ENCODE measurements at regions not wholly inside any gene's neighbourhood (a gene's known extent, or its start where the extent isn't known, plus 50 kb on each side); places are given as distances from the start of the nearest gene placed in this dataset.

DNA sequence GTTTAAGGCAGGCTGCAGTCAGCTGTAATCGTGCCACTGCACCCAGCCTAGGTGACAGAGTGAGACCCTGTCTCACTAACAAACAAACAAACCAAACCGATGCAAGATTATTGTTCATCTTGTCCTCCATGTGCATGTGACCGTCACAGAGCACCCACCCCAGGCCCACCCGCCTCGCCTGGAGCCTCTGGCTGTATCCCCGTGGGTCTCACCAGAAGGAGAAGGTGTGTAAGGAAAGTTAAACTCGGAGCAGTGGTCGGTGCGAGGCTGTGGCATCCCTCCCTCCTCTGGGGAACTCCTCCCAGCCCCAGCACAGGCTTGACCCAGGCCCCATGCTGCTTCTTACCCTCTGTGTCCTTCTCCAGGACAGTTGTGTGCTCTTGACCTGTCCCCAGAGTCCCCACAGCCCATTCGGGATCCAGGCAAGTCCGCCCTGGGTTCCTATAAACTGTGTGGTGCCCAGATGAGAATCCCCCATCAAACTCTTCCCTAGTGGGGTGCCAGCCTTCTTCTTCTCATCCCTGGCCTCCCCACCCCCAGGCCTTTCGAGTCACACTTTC is 318.4 kb downstream of the AJAP1 start:
- DNase-seq, result no peak

DNA sequence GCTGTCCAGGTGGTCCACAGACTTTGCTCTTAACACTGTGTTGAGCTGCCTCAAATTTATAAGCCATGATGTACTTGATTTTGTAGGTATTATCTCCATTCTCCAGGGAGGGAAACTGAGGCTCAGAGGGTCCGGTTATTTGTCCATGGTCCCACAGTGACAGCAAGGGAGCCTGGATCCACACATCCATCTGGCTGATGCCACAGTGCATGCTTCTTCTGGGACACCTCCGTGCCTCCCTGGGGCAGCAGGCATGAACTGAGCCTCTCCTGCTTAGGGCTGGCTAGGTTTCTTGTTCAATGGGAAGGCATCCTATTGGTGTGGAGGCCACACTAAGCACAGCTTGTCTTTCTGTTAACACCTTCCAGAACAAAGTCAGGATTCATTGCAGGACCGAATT is 317.3 kb downstream of the AJAP1 start:
- no peak for DNase-seq

DNA sequence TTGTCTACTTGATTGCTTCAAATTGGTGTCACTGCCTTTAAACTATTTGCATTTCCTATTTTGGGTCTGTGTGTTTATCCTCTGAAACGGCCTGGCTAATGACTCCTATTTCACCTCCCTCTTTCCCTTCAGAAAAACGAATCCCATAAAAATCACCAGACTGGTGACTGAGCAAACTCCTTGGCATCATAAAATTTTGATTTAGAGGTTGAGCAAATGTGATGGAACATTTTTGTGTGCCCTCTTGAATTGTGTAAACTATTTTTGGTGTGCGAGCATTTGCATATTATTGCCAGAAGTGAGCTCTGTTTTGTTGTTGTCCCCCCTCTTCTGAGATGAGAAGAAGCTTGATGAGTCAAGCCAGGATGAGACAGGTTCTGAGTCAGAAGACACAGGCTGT is 316.1 kb downstream of the AJAP1 start:
- no peak for DNase-seq

DNA sequence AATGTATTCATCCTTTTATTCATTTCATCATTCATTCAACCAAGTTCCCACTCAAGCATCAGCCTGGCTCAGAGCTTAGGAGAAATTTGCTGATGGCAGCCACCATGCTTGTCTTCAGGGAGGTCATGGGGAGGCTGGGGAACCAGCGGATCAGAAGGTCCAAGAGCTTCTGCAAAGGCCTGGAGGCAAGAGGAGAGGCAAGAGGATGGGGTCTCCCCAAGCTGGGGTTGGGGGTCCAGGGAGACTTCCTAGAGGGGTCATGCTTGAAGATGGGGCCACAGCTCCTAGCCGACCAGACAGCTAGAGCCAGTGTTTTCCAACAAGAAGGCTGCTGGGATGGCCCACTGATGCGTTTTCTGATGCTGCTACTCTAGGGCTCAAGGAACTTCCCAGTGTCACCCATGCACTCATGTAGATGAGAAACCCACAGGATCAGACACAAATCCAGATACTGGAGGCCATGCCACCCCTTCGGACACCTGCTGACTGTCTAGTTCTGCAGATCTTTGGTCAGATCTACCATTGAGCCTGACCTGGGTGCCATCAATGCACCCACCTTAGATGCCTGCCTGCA is 315.2 kb downstream of the AJAP1 start:
- DNase-seq, result no peak

DNA sequence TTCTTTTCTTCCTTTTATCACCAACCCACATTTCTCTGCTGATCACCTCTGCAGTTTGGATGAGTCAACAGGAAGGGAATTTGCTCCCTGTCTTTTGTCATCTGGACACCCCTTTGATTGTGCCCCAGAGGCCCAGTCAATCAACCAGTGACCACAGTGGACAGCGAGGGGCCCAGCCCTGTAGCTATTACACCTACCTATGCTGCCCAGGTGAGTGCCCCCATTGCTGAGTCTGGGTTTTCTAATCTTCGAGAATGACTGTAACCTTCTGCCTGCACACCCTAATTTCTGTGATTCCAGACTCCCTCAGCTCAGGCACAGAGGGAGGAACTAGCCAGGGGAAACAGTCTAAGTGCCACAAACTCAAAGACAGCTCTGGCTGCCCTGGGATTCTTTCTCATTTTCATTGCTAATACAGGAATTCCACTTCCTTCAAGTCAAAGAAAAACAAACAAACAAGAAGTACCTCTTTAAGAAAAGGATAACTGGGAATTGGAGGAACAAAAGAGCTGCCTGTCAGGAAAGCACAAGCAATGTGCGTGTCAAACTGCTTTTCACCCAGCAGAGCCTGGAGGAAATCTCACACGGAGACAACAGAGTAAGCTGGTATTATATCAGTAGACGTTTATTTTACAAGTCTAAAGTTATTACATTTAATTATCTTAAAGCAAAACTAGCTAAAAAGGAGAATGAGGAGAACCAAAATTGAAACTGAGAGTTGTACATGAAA is 311.1 kb downstream of the AJAP1 start:
- no peak for DNase-seq

DNA sequence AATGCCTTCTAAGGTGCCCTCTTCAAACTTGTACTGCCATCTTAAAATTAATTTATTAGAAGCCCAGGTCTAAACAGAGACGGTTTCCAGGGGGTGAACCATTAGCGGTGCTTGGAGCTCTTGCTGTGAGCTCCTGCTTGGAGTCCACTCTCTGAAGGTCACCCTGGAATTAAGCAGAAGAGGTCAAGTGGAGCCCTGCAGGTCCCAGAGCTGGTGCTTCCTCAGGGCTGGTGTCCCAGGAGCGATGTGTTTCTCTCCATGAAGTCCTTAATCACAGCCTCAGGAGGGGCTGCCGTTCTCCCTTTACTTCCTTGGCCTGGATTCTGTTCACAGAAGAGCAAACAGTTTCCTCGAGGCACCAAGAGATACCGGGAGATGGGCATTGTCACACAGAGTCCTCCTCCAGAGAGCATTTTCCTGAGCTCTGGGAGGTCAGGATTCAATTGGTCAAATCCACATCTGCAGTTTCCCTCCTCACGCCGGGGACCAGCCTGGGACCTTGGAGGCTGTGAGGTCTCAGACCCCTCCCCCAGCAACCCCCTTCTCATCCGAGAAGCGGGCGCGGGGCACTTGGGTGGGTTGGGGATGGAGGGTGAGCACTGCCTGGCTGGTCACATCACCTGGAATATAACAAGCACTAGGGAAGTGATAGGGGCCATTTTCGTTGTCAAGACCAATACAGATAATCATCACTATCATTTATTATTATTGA is 310.4 kb downstream of the AJAP1 start:
- DNase-seq, result no peak

DNA sequence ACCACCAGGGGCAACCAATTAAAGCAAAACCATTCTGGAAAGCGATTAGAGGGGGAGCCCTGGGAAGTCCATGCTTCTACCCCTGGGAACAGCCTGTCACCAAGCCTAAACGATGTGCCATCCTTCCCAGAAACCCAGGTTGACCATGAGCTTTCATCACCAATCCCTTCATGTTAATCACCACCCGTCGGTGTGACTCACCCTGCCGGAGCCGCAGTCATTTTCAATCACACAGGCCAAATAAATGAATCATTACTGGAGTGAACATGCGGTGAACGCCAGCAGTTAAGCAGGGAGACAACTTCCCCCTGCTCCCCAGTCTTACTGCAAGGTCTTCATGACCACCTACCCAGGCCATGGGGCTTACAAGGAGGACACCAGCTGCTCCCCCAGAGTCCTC is 308.8 kb downstream of the AJAP1 start:
- DNase-seq, result no peak

DNA sequence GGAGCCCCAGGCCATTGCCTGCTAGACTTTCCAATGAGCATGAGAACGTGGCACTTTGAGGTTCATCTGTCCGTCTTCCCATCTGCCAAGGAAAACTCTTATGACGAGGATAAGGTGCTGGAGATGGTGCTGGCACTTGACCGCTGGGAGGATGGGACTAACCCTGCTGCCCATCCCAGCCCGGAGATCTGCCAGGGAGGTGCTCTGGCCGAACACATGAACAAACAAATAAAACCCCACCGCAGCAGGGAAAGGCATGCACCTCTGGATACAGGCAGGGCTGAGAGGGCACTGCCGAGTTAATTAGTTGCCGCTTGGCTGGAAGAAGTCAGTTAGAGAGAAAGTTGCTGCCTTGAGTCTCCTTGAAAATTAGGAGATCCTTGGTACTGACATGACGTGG is 308.4 kb downstream of the AJAP1 start:
- DNase-seq, result no peak

DNA sequence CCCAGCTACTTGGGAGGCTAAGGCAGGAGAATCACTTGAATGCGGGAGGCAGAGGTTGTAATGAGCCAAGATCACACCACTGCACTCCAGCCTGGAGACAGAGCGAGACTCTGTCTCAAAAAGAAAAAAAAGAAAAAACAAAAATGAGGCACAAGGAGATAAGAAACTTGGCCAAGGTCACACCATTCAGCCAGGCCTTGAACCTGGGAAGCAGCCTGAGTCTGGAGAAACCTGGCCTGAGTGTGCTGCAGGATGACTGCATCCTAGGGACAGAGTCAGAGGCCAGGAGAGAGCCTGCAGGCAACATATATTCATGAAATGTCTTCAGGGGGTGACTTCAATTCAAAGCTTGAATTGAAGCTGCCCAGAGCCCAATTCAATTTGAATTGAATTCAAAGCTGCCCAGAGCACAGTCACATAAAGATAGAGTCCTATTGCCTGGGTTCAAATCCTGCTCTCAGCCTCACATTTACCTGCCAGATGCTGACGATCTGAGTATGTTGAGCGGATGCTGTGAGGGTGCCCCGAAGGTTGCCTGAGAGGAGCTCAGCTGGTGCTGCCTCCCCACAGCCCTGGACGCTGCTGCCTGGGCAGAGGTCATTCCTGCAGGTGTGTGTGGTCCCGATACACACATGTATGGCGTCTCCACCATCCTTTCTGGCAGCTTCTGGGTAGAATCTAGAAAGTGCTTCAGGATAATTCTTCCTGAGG is 307.7 kb downstream of the AJAP1 start:
- DNase-seq, result no peak

DNA sequence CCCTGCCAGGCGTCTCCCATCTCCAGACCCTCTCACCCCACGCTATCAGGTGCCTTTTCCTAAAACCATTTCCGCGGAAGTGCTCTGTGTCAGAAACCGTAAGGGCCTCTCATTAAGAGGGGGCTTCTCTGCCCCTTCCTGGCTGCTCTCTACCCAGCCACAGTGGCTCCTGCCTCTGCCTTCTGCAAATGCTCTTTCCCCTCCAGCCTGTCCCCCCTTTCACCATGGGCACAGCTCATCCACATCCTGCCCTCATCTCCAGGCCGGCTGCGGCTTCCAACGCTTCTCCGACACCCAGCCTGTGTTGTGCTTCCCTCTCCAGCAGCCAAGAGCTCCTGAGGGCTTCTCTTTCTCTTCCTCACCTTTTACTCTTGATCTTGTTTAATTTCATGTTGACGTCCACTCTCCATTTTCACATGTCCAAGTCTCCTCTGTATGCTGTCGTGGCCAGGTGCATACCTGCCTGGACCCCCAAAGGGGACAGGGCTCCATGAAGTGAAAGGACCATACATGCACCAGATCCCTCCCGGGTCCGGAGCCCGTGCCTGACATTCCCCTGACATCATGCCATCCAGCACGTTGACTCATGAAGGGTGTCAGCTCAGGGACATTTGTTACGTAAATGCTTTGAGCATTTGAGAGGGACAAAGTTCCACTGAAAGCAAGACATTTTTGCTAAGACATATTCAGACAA is 306.5 kb downstream of the AJAP1 start:
- no peak for DNase-seq

DNA sequence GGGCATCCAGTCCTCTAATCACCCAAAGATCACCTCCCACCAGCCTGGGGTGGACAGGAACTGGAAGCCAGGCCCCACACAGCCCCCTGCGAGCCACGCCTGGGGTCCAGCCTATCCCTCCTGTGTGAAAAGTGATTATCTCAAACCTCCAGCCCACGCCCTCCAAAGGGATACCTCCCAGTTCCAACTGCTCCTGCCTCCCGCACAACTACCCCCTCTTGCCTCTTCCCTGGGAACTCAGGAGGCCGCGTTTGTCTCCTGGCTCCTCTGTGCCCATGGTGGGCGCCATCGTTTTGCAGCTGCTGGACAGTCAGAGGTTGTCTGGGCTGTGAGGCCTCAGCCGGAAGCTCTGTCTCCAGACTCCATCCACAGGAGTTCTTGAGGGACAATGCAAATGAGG is 305.9 kb downstream of the AJAP1 start:
- DNase-seq, result no peak

DNA sequence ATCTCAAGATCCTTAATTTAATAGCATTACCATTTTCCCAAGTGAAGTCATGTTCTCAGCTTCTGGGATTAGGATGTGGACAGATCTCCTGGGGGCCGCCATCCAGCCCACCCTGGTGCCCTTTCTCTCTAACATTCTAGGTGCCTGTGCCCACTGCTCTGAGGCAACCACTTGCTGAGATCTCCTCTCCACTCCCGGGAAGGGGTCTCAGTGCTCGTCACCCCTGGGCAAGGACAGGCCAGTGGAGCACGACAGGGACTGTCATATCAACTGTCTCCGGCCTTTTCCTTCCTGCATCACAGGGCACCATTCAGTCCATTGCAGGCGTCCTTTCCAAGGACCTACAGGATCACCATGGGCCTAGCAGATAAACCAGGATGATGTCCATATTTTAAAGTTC is 304.8 kb downstream of the AJAP1 start:
- no peak for DNase-seq

DNA sequence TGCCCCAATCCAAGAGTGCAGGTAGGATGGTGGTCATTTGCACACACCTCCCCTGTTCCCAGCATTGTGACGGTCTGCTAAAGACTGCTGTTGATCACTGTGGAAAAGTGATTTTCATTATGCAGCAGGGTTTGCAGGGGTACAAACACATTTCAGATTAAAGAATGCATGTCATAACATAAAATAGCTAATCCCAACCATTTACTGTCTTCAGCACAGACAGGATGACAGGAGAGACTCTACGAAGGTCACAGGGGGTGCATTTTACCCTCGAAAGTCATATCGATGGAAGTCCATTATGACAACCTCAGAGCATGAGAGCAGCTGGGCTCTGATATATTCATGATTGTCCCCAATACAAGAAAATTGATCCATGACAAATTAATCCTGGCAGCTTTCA is 302.6 kb downstream of the AJAP1 start:
- DNase-seq, result no peak

DNA sequence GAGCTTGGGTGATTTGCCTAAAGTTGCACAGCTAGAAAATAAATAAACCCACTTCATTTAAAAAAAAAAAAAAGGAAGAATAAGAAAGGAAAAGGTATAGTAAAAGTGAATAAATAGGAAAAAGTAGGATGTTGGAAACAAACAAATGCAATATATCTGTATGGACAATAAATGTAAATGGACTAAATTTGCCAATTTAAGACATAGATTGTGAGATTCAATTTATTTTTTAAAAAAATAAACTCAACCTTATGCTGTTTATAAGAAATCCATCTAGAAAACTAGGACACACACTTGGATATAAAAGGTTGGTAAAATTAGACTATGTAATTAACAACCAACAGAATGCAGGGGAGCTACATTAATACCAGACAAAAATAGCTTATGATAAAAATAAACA is 300.0 kb downstream of the AJAP1 start:
- DNase-seq, result no peak

DNA sequence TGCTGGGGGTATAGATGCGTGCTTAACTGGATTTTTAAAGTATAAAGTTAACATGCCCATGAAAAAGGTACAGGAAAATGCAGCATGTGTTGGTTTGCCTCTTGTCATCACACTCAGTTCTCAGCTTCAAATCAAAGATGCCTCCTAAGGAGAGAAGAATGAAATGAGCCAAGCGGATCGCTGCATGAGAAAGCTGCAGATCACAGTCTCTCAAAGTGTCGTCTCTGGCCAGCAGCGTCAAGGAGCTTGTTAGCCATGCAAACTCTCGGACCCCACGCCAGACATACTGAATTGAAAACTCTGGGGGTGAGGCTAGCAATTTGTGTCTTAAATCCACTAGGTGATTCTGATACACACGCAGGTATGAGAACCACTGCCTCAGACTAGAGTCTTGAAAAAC is 297.2 kb downstream of the AJAP1 start:
- no peak for DNase-seq

DNA sequence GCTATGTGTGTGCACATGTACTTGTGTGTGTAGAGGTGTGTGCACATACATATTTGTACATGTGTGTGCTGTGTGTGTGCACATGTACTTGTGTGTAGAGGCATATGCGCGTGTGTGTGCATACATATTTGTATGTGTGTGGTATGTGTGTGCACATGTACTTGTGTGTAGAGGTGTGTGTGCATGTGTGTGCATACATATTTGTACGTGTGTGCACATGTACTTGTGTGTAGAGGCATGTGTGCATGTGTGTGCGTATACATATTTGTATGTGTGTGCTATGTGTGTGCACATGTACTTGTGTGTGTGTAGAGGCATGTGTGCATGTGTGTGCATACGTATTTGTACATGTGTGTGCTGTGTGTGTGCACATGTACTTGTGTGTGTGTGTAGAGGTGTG is 291.9 kb downstream of the AJAP1 start:
- no peak for DNase-seq

DNA sequence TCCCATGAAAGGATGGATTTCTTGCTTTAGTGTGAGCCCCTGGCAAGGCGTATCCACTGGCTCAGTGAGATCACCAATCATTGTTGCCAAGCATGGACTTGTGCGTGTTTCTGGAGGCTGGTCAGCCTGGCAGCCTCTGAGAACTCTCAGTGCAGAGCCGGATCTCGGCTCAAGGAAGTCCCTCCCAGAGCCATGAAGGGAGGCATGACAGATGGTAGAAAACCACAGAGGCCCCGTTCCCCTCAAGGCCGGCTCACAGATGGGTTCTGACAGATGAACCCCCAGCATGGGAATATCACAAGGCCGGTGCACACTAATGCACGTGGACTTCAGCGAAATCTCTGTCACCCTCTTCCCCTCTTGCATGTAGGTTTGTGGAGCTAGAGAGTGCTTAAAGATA is 290.5 kb downstream of the AJAP1 start:
- DNase-seq, result no peak

DNA sequence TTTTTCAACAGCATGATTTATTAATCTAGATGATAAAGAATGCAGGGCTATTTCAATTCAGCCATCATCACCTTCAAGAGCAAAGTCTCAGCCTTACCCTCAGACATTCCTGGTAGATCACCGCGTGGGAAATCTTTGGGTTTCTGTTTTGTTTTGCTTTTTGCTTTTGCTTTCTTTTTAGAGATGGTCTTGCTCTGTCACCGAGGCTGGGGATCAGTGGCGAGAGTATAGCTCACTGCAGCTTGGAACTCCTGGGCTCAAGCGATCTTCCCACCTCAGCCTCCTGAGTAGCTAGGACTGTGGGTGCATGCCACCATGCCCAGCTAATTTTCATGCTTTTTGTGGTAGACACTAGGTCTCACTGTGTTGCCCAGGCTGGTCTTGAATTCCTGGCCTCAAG is 289.7 kb downstream of the AJAP1 start:
- DNase-seq, result no peak

DNA sequence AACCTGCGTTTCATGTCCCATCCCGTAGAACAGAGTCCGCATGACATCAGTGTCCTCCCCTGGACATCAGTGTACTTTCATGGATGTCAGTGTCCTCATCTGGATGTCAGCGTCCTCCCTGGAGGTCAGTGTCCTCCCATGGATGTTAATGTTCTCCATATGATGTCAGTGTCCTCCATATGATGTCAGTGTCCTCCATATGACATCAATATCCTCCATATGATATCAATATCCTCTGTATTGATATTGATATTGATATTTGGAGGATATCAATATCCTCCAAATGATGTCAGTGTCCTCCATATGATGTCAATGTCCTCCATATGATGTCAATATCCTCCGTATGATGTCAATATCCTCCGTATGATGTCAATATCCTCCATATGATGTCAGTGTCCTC is 284.9 kb downstream of the AJAP1 start:
- DNase-seq, result no peak

DNA sequence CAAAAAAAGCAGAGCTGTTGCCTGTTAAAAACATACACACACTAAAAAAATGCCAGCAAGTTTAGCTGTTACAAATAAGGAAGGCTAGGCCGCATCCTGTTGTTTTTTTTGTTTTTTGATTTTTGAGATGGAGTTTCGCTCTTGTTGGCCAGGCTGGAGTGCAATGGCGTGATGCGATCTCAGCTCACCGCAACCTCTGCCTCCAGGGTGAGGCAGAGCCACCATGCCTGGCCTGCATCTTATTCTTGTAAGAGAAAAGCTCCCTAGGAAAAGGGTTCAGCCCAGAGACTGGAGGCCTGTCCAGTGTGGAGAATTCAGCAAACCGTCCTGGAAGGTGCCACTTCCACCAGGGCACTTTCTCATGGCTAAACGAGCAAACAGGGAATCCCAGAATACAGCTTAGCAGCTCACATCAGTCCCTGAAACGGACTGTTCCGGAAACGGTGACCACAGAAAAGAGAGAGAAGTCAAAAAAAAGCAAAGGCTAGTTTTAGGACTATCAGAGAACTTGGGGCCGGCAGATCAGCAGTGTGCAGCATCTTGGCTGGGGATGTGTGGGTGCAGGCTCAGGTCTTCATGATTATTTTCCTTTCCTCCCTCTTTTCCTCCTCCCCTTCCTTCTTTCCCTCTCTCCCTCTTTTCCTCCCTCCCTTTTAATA is 283.6 kb downstream of the AJAP1 start:
- DNase-seq, result no peak

DNA sequence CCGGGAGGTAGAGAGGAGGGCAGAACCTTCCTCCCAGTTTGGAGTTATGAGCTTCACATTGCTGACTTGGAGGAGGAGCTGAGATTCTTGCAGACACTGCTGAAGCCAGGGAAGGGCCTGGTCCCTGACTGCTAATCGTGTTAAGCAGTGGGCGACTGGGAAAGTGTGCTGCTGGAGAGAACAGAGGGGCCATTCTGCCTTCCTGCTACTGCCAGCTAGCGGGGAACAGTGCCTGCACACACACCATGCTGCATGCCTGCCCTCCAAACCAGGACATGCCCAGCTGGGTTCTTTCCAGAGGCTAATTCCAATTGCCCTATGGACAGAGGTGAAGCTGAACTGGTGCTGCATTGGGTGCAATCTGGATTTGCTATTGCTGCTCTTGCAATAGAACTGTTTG is 281.4 kb downstream of the AJAP1 start:
- DNase-seq, result no peak

DNA sequence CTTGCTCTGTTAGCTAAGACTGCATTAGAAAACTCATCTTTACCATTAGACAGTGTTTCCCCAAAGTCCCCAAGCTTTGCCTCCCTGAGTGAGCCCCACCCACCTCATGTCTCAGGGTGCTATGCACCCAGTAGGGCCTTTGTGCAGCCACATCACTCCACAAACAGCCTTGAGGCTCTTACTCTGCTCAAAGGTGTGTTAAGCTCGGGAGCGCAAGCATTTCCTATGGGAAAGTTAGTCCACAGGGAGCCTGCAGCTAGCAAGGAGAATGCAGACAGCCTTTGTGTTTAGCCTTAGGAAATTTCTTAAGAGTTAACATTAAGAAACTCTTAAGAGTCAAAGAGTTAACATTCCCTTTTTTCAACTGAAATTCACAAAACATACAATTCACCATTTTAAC is 278.8 kb downstream of the AJAP1 start:
- no peak for DNase-seq

All from bone marrow (tissue), 2 donors.